ENCODE measurements at regions not wholly inside any gene's neighbourhood (a gene's known extent, or its start where the extent isn't known, plus 50 kb on each side); places are given as distances from the start of the nearest gene placed in this dataset.

DNA sequence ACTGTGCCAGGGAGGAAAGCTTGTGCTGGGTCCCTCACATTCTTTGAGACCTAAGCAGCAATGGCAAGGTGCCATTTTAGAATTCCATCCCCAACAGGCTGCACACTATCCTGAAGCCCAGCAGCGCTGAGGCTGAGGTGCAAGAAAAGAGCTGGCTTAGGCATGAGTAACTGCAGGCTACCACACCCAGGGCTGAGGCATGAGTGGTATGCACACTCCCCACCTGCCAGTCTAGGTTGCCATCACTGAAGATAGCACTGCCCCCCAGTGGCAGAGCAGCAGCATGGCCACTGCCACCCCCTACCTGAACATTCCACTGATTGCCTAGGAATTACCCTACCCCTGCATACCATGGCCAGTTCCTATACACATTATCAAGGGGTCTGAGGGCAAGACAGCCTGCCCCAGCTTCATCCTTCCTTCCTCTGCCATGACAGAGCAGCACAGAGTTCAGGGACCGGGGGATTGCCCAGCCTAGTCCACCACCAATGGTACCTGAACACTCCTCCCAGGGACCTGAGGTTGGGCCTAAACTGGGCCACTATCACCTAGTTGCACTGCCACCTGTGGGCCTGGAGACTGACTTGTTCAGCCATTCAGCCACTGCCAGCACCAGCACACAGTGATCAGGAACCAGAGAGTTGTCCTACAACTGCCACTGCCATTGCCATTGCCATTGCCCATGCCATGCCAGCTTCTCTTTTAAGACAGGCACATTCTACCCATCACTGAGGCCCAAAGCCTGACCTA is 129.8 kb downstream of the SATB1 start:
- TF ChIP-seq, protein P1, sequence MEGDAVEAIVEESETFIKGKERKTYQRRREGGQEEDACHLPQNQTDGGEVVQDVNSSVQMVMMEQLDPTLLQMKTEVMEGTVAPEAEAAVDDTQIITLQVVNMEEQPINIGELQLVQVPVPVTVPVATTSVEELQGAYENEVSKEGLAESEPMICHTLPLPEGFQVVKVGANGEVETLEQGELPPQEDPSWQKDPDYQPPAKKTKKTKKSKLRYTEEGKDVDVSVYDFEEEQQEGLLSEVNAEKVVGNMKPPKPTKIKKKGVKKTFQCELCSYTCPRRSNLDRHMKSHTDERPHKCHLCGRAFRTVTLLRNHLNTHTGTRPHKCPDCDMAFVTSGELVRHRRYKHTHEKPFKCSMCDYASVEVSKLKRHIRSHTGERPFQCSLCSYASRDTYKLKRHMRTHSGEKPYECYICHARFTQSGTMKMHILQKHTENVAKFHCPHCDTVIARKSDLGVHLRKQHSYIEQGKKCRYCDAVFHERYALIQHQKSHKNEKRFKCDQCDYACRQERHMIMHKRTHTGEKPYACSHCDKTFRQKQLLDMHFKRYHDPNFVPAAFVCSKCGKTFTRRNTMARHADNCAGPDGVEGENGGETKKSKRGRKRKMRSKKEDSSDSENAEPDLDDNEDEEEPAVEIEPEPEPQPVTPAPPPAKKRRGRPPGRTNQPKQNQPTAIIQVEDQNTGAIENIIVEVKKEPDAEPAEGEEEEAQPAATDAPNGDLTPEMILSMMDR (IDR thresholded peaks at IDR 0.05; ENCODE audit: insufficient read depth, low read depth, low read length), result peak; percentile 64
- Histone ChIP-seq H3K27me3 (ENCODE audit: control insufficient read depth, insufficient read depth, low read length) (no peaks in the 10 kb centered on the region), H3K4me3 (ENCODE audit: low read depth, low read length) (no peak overlapping the region), H3K36me3 (ENCODE audit: control insufficient read depth, insufficient read depth, low read length) (no peaks in the 10 kb centered on the region)
- CTCF ChIA-PET, result interaction anchor here (0.9 to 2.3 kb wide), 3 partner anchors 11 to 316 kb away, joined by 3 to 7 read pairs (median 4); no protein-coding TSS in a partner anchor
- DNase-seq (ENCODE audit: low read depth), result peak; percentile 19
- POLR2A ChIA-PET, result no interaction called here

DNA sequence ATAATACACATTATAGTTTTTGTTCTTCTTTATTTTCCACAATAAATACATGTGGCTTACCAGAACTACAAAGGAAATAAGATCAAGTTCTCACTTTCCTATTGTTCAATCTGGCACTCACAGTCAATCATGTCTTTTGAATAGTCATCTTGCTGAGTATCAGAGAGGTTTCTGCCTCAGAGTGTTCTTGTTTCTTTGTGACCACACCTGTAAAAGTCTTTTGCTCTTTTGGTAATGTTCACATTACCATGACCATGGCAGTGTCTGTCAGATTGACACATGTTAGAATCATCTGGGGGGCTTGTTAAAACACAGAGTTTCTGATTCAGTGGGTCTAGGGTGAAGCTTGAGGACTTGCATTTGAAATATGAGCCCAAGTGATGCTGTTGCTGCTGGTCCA is 135.0 kb downstream of the SATB1 start:
- ChIA-PET CTCF (no interaction called here), POLR2A (no interaction called here)
- TF ChIP-seq, protein P1 (IDR thresholded peaks at IDR 0.05; ENCODE audit: insufficient read depth, low read depth, low read length), result no peak
- H3K36me3 ChIP-seq (ENCODE audit: control insufficient read depth, insufficient read depth, low read length), result no peaks in the 10 kb centered on the region
- no peak overlapping the region for H3K4me3 ChIP-seq (ENCODE audit: low read depth, low read length)
- no peaks in the 10 kb centered on the region for H3K27me3 ChIP-seq (ENCODE audit: control insufficient read depth, insufficient read depth, low read length)
- DNase-seq (ENCODE audit: low read depth), result no peak

DNA sequence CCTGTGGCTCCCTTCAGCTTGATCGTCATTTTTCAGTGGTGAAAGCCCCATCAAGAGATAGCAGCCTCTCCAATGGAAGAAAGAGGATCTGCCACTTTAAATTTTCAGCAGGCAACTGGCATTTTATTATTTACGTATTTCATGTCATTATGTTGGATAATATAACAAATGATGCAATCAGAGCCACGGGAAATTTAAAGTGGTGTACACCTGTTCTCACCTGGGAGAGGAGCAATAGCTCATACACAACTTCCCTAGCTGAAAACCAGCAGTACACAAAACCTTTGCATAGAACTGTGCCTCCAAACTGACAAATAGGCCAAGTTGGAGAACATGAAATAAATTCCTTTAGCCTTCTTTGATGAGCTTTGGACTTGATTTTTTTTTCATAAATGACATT is 136.9 kb downstream of the SATB1 start:
- Histone ChIP-seq H3K36me3 (ENCODE audit: control insufficient read depth, insufficient read depth, low read length) (no peaks in the 10 kb centered on the region), H3K27me3 (ENCODE audit: control insufficient read depth, insufficient read depth, low read length) (no peaks in the 10 kb centered on the region), H3K4me3 (ENCODE audit: low read depth, low read length) (no peak overlapping the region)
- POLR2A ChIA-PET, result no interaction called here
- DNase-seq (ENCODE audit: low read depth), result no peak
- CTCF ChIA-PET, result no interaction called here
- TF ChIP-seq, protein P1 (IDR thresholded peaks at IDR 0.05; ENCODE audit: insufficient read depth, low read depth, low read length), result no peak

DNA sequence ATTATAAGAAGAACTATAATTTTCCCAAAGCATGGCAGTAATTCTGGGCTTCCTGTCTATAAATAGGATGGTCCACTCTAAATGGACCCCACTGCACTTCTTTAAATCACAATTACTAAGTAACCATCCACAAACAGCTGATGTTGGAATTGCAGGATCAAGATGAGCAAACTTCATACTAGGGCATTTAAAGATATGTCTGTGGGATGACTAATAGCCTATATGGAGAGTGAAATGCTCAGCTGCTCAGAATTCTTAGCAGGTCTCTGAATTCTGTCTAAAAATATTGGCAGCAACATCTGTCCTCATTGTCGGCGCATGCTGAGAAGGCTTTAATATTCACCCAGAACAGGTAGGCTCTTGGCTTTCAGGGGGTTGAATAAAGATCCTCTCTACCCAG is 140.4 kb downstream of the SATB1 start:
- DNase-seq (ENCODE audit: low read depth), result no peak
- CTCF ChIA-PET, result no interaction called here
- H3K36me3 ChIP-seq (ENCODE audit: control insufficient read depth, insufficient read depth, low read length), result no peaks in the 10 kb centered on the region
- no peaks in the 10 kb centered on the region for H3K27me3 ChIP-seq (ENCODE audit: control insufficient read depth, insufficient read depth, low read length)
- TF ChIP-seq, protein P1 (IDR thresholded peaks at IDR 0.05; ENCODE audit: insufficient read depth, low read depth, low read length), result no peak
- H3K4me3 ChIP-seq (ENCODE audit: low read depth, low read length), result no peak overlapping the region
- POLR2A ChIA-PET, result no interaction called here

DNA sequence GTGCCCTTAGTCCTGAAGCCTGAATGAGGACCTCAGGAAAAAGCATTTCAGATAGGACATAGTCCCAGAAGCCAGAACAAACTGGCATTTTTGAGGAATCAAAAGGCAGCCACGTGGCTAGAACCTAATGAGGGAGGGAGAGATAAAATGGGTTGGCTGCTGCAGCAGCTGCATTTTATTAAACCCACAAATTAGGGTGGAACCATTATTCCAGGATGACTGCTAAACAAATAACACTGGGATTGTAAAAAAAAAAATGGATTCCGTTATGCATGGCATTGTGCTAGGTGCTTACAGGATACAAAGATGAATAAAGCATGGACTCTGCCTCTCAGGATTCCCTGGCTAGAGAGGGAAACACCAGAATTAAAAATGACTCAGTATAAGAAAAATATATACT is 141.5 kb downstream of the SATB1 start:
- POLR2A ChIA-PET, result no interaction called here
- CTCF ChIA-PET, result no interaction called here
- DNase-seq (ENCODE audit: low read depth), result no peak
- Histone ChIP-seq H3K27me3 (ENCODE audit: control insufficient read depth, insufficient read depth, low read length) (no peaks in the 10 kb centered on the region), H3K4me3 (ENCODE audit: low read depth, low read length) (no peak overlapping the region), H3K36me3 (ENCODE audit: control insufficient read depth, insufficient read depth, low read length) (no peaks in the 10 kb centered on the region)
- TF ChIP-seq, protein P1 (IDR thresholded peaks at IDR 0.05; ENCODE audit: insufficient read depth, low read depth, low read length), result no peak

All from BJ (cell line).